Colonic mucosa (tissue), 4 donors: ENCODE measurements at regions not wholly inside any gene's neighbourhood (a gene's known extent, or its start where the extent isn't known, plus 50 kb on each side); places are given as distances from the start of the nearest gene placed in this dataset.

ENCODE experiments used
- DNase-seq: peaks from one replicate; pipeline ENCODE4 v3.0.0-alpha.2; 2020
- H3K27ac ChIP-seq: fragments of 200-600 bp; one replicate; pipeline ENCODE4 v1.8.0; 2021
- H3K27me3 ChIP-seq: fragments of 200-600 bp; one replicate; pipeline ENCODE4 v1.8.0; 2021
- H3K36me3 ChIP-seq: fragments of 200-600 bp; one replicate; pipeline ENCODE4 v1.8.0; 2021
- H3K4me1 ChIP-seq: fragments of 200-600 bp; one replicate; pipeline ENCODE4 v1.8.0; 2021; ENCODE audit warnings: mild to moderate bottlenecking
- H3K4me3 ChIP-seq: fragments of 200-600 bp; one replicate; pipeline ENCODE4 v1.8.0; 2021
- H3K9ac ChIP-seq, 2 donors: one replicate each; pipeline ENCODE4 v1.7.0; 2013; ENCODE audit warnings: control low read depth in 2 of 2, low read depth in 2 of 2, low read length in 2 of 2
- H3K9me3 ChIP-seq: fragments of 200-600 bp; one replicate; pipeline ENCODE4 v1.8.0; 2021
- intact Hi-C: fragments of 100-400 bp; cut with DNase I; formaldehyde crosslinking; loops from one replicate; pipeline ENCODE4 v1.14.1; 2022
- TF ChIP-seq, protein P1 (sequence below): fragments of 200-600 bp; IDR thresholded peaks from one replicate; pipeline ENCODE4 v1.8.0; 2022; ENCODE audit warnings: antibody characterized with exemption, mild to moderate bottlenecking
- donor health status: healthy.
- donor health status: DM: no; HTN: no; CAD: no.
- donor health status: DM: no; HTN: no; CAD: no.

DNA sequence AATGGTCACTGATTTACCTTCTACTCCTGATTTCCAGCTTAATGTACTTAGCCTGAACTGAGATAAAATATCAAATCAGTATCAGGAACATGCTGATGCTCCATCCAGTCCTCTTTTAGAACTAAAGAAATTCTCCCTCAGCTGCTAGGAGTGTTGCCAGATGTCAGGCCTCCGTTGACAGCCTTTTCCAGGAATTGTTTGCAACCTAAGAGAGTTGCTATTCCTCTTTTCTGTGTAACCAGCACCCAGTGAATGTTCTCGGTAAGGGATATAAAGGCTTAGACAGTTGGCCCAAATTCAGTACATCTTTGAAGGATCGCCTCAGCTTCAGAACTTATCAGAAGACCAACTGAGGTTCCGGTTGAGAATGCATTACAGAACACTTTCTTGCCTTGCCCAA, 559.0 kb downstream of the PCDH17 start:
- DNase-seq = no peak
- H3K4me3 ChIP-seq = no peak overlapping the region
- no peaks in the 10 kb centered on the region for H3K9me3 ChIP-seq
- H3K9ac ChIP-seq = no peak overlapping the region
- no peak overlapping the region for H3K27ac ChIP-seq
- H3K4me1 ChIP-seq = no peaks in the 10 kb centered on the region
- intact Hi-C loops = no loop called here
- TF ChIP-seq, protein P1, sequence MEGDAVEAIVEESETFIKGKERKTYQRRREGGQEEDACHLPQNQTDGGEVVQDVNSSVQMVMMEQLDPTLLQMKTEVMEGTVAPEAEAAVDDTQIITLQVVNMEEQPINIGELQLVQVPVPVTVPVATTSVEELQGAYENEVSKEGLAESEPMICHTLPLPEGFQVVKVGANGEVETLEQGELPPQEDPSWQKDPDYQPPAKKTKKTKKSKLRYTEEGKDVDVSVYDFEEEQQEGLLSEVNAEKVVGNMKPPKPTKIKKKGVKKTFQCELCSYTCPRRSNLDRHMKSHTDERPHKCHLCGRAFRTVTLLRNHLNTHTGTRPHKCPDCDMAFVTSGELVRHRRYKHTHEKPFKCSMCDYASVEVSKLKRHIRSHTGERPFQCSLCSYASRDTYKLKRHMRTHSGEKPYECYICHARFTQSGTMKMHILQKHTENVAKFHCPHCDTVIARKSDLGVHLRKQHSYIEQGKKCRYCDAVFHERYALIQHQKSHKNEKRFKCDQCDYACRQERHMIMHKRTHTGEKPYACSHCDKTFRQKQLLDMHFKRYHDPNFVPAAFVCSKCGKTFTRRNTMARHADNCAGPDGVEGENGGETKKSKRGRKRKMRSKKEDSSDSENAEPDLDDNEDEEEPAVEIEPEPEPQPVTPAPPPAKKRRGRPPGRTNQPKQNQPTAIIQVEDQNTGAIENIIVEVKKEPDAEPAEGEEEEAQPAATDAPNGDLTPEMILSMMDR = no peak
- H3K36me3 ChIP-seq = no peaks in the 10 kb centered on the region
- H3K27me3 ChIP-seq = no peaks in the 10 kb centered on the region

DNA sequence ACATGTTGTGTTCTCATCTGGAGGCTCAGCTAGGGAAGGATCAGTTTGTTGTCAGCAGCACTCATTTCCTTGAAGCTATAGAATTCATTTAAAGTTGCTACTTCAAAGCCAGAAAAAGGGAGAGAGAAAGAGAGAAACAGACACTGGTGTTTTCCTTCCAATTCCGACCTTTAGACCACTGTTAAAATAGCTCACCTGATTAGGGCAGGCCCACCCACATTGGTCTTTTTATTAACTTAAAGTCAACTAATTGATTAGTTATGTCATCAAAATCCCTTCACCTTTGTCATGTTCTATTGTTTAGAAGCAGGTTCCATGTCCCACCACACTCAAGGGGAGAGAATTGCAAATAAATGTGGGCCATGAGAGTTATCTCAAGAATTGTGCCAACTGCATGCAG, 560.2 kb downstream of the PCDH17 start:
- intact Hi-C loops = no loop called here
- Histone ChIP-seq H3K9ac (no peak overlapping the region), H3K27me3 (no peaks in the 10 kb centered on the region), H3K27ac (no peak overlapping the region), H3K36me3 (no peaks in the 10 kb centered on the region), H3K4me1 (no peaks in the 10 kb centered on the region), H3K4me3 (no peak overlapping the region), H3K9me3 (no peaks in the 10 kb centered on the region)
- TF ChIP-seq, protein P1 = no peak
- DNase-seq = no peak

GRCh38 chr13:58202099-58202498, 570.6 kb downstream of the PCDH17 start:
- intact Hi-C loops = no loop called here
- TF ChIP-seq, protein P1 = no peak
- Histone ChIP-seq H3K4me1 (no peaks in the 10 kb centered on the region), H3K36me3 (no peaks in the 10 kb centered on the region), H3K9ac (no peak overlapping the region), H3K27me3 (no peaks in the 10 kb centered on the region), H3K27ac (no peak overlapping the region), H3K4me3 (no peak overlapping the region), H3K9me3 (no peaks in the 10 kb centered on the region)
- DNase-seq = no peak

- intact Hi-C loops = no loop called here
- H3K9ac ChIP-seq = no peak overlapping the region
- no peaks in the 10 kb centered on the region for H3K9me3 ChIP-seq
- no peaks in the 10 kb centered on the region for H3K36me3 ChIP-seq
- TF ChIP-seq, protein P1 = no peak
- H3K4me1 ChIP-seq = no peaks in the 10 kb centered on the region
- no peak overlapping the region for H3K27ac ChIP-seq
- no peak overlapping the region for H3K4me3 ChIP-seq
- no peak for DNase-seq
- no peaks in the 10 kb centered on the region for H3K27me3 ChIP-seq
Observed at GRCh38 chr13:58207501-58207900, 576.0 kb downstream of the PCDH17 start.

DNA sequence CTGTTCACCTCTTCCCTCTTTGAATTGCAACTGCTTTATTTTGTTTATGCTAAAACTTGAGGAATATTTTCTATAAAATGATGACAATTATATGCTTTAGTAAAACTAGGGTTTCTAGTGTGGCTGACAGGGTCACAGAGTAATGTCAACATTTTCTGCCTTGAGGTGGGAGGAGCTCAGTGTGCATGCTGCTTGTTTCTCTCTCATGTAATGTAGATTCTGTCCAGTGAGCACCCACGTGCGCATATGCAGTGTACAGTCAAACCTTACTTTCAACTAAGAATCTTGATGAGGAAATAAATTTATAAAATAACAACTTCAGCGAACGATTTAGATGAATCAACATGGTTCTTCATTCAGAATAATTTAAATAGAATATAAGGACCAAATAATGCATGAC, 603.9 kb downstream of the PCDH17 start:
- H3K9ac ChIP-seq = no peak overlapping the region
- H3K36me3 ChIP-seq = no peaks in the 10 kb centered on the region
- no peaks in the 10 kb centered on the region for H3K9me3 ChIP-seq
- no peak for DNase-seq
- no peak overlapping the region for H3K4me3 ChIP-seq
- TF ChIP-seq, protein P1 = no peak
- no peaks in the 10 kb centered on the region for H3K27me3 ChIP-seq
- intact Hi-C loops = no loop called here
- no peaks in the 10 kb centered on the region for H3K4me1 ChIP-seq
- no peak overlapping the region for H3K27ac ChIP-seq
